ENCODE measurements at regions not wholly inside any gene's neighbourhood (a gene's known extent, or its start where the extent isn't known, plus 50 kb on each side); places are given as distances from the start of the nearest gene placed in this dataset.
"Not testable (repeated sequence)": the region's sequence is repeated elsewhere in the genome, so short reads cannot be mapped to it uniquely, and the experiment has no call there.

DNA sequence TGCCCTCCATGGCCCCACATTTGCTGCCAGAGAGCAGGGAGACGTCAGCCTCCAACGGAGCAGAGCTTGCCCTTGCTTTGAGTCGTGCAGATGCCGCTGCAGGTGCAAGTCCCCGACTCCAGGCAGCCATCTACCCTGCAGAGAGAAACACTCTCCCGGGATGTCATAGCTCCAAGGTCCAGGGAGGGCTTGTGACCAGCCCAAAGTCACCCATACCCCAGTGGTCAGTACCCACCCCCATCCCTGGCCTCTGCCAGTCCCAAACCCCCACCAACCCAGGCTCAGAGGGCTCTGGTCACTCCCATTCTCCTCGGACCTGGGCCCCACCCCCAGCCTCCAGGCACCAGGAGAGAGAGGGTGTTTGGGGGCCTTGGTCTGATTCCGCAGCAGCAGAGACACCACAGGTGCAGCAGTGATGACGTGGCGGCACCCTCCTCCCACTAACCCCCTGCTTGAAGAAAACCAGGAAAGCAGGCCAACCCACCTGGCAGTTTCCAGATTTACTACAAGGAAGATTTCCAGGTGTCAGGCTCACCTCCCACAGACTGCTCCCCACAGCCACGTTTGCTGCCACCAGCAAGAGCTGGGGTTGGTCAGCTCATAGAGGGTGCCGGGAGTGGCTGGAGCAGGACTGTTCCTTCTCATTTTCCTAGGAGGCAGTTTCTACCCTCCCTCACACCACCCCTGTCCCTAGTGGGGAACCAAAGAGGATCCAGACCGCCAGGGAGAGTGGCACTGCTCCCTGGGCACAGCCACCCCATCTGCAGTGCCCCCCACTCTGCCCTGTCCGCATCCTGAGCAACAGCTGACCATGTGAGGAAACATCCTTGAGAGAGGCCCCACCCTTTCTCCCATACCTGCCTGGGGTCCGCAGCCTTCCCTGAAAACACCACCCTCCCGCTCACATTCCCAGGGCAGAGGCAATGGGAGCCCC is 132.4 kb downstream of the TNFRSF13B start:
- TF ChIP-seq EZH2 (IDR thresholded peaks at IDR 0.05; ENCODE audit: insufficient read depth, poor library complexity, severe bottlenecking); EZH2phosphoT487 (IDR thresholded peaks at IDR 0.05; ENCODE audit: insufficient read depth, low read depth): not testable (repeated sequence)
